Aorta (tissue), 5 donors: ENCODE measurements at regions not wholly inside any gene's neighbourhood (a gene's known extent, or its start where the extent isn't known, plus 50 kb on each side); places are given as distances from the start of the nearest gene placed in this dataset.

Experiments used
- ATAC-seq: fragments of 200-7000 bp; cut with Tn5 transposase; one replicate; pipeline ENCODE4 v1.9.1; 2022; ENCODE audit warnings: moderate library complexity; ENCODE audit not compliant: low FRiP score
- DNase-seq, 2 donors: peaks; one replicate each; pipeline ENCODE4 v3.0.0-alpha.2; 2020
- H3K27ac ChIP-seq, 2 donors: one replicate each; pipeline ENCODE4 v1.5.1; 2013; ENCODE audit warnings: low read length in 2 of 2, mild to moderate bottlenecking in 2 of 2, moderate library complexity in 2 of 2, control low read depth in 1 of 2, inconsistent platforms in 1 of 2, low read depth in 1 of 2
- H3K27me3 ChIP-seq, 2 donors: one replicate each; pipeline ENCODE4 v1.6.1; 2013; ENCODE audit warnings: control low read depth in 1 of 2, low read length in 1 of 2, mild to moderate bottlenecking in 1 of 2, moderate library complexity in 1 of 2; ENCODE audit not compliant: insufficient read depth in 2 of 2, control insufficient read depth in 1 of 2
- H3K36me3 ChIP-seq, 2 donors: one replicate each; pipeline ENCODE4 v1.6.1; 2013; ENCODE audit warnings: control low read depth in 1 of 2, low read length in 1 of 2, mild to moderate bottlenecking in 1 of 2; ENCODE audit not compliant: insufficient read depth in 2 of 2, control insufficient read depth in 1 of 2
- H3K4me1 ChIP-seq, 2 donors: one replicate each; pipeline ENCODE4 v1.6.1; 2013; ENCODE audit warnings: low read length in 2 of 2, control low read depth in 1 of 2, mild to moderate bottlenecking in 1 of 2, moderate library complexity in 1 of 2; ENCODE audit not compliant: insufficient read depth in 2 of 2, control insufficient read depth in 1 of 2
- H3K4me3 ChIP-seq, 2 donors: one replicate each; pipeline ENCODE4 v1.5.1; 2013; ENCODE audit warnings: low read length in 2 of 2, control low read depth in 1 of 2, mild to moderate bottlenecking in 1 of 2
- H3K9me3 ChIP-seq: one replicate; pipeline ENCODE4 v1.6.1; 2013; ENCODE audit warnings: mild to moderate bottlenecking, low read length; ENCODE audit not compliant: control insufficient read depth
- WGBS, 2 donors: extraction: QIAGEN DNeasy Blood & Tissue Kit; methylation state at CpG; one replicate each; pipeline ENCODE4 v1.1.7; 2013; 5-methylcytosine and 5-hydroxymethylcytosine counted together
- intact Hi-C, 2 donors: fragments of 100-400 bp; cut with DNase I; formaldehyde crosslinking; loops; one replicate each; pipeline versions ENCODE4 v1.14.2 to v1.15.0; 2022
- donor health status: healthy with polysubstance abuse.
- donor health status: Bipolar disorder and iron deficiency.
- donor health status: DM: no; HTN: no; CAD: no.
- donor health status: DM: no; HTN: no; CAD: no.
- donor health status: DM: yes; HTN: yes; CAD: no.

- peaks cover 2 to 4% of the 10 kb centered on the region in 2 donors for H3K4me1 ChIP-seq
- no peaks in the 10 kb centered on the region for H3K27me3 ChIP-seq
- no peak overlapping the region for H3K27ac ChIP-seq
- H3K36me3 ChIP-seq, result no peaks in the 10 kb centered on the region
- H3K4me3 ChIP-seq, result no peak overlapping the region
- no peaks in the 10 kb centered on the region for H3K9me3 ChIP-seq
- no peak for ATAC-seq
- intact Hi-C loops, result no loop called here
- WGBS, 2 donors, result 97% methylated on average over 2 of the region's 2 CpGs
- DNase-seq, result no peak
Observed at GRCh38 chr13:44626176-44626575, 50.0 kb upstream of the TSC22D1 start.
